ENCODE measurements at regions not wholly inside any gene's neighbourhood (a gene's known extent, or its start where the extent isn't known, plus 50 kb on each side); places are given as distances from the start of the nearest gene placed in this dataset.

GRCh38 chr12:91418221-91419090 is 235.8 kb upstream of the DCN start:
- no peak for DNase-seq

- no peak for DNase-seq
These were observed 235.0 kb upstream of the DCN start for GRCh38 chr12:91417650-91418049.

GRCh38 chr12:91414636-91415035 is 232.0 kb upstream of the DCN start:
- DNase-seq, result no peak

GRCh38 chr12:91413581-91414546 is 231.2 kb upstream of the DCN start:
- DNase-seq, result peak; percentile 90

GRCh38 chr12:91406920-91407341 is 224.3 kb upstream of the DCN start:
- DNase-seq, result peak; percentile 79

- no peak for DNase-seq
These were observed 221.8 kb upstream of the DCN start for GRCh38 chr12:91404441-91404840.

GRCh38 chr12:91401190-91401589 is 218.6 kb upstream of the DCN start:
- no peak for DNase-seq

- peak; percentile 6 for DNase-seq
These were observed 217.7 kb upstream of the DCN start for GRCh38 chr12:91400271-91400670.

GRCh38 chr12:91397866-91398532 is 215.4 kb upstream of the DCN start:
- no peak for DNase-seq

- no peak for DNase-seq
These were observed 213.7 kb upstream of the DCN start for GRCh38 chr12:91396293-91396692.

GRCh38 chr12:91395628-91396135 is 213.1 kb upstream of the DCN start:
- no peak for DNase-seq

- no peak for DNase-seq
These were observed 212.3 kb upstream of the DCN start for GRCh38 chr12:91394903-91395302.

- DNase-seq, result no peak
These were observed 206.0 kb upstream of the DCN start for GRCh38 chr12:91388573-91388972.

GRCh38 chr12:91387461-91388134 is 205.0 kb upstream of the DCN start:
- DNase-seq, result no peak

- DNase-seq, result no peak
These were observed 202.2 kb upstream of the DCN start for GRCh38 chr12:91384806-91385205.

GRCh38 chr12:91384366-91384765 is 201.7 kb upstream of the DCN start:
- DNase-seq, result no peak

- DNase-seq, result peak; percentile 38
These were observed 200.5 kb upstream of the DCN start for GRCh38 chr12:91383099-91383498.

- DNase-seq, result peak; percentile 16
These were observed 199.5 kb upstream of the DCN start for GRCh38 chr12:91382081-91382543.

GRCh38 chr12:91381309-91381804 is 198.7 kb upstream of the DCN start:
- peak; percentile 20 for DNase-seq

GRCh38 chr12:91380631-91381030 is 198.0 kb upstream of the DCN start:
- no peak for DNase-seq

- DNase-seq, result no peak
These were observed 196.6 kb upstream of the DCN start for GRCh38 chr12:91379051-91379775.

Measured in NCI-H226 (cell line).